Choroid plexus epithelial cell (primary cell): ENCODE measurements at regions not wholly inside any gene's neighbourhood (a gene's known extent, or its start where the extent isn't known, plus 50 kb on each side); places are given as distances from the start of the nearest gene placed in this dataset.

ENCODE experiments used
- DNase-seq: peaks from one replicate; pipeline ENCODE4 v3.0.0-alpha.2; 2010; ENCODE audit warnings: low read depth
- H3K4me3 ChIP-seq: 2 replicates; pipeline ENCODE4 v1.5.1; 2011; ENCODE audit warnings: low read depth, mild to moderate bottlenecking, control low read depth, low read length, moderate library complexity
- TF ChIP-seq, protein P1 (sequence below): conservative IDR thresholded peaks from 2 replicates; pipeline ENCODE4 v1.5.1; 2011; ENCODE audit warnings: low read depth, mild to moderate bottlenecking, control low read depth, inconsistent platforms, low read length, moderate library complexity

DNA sequence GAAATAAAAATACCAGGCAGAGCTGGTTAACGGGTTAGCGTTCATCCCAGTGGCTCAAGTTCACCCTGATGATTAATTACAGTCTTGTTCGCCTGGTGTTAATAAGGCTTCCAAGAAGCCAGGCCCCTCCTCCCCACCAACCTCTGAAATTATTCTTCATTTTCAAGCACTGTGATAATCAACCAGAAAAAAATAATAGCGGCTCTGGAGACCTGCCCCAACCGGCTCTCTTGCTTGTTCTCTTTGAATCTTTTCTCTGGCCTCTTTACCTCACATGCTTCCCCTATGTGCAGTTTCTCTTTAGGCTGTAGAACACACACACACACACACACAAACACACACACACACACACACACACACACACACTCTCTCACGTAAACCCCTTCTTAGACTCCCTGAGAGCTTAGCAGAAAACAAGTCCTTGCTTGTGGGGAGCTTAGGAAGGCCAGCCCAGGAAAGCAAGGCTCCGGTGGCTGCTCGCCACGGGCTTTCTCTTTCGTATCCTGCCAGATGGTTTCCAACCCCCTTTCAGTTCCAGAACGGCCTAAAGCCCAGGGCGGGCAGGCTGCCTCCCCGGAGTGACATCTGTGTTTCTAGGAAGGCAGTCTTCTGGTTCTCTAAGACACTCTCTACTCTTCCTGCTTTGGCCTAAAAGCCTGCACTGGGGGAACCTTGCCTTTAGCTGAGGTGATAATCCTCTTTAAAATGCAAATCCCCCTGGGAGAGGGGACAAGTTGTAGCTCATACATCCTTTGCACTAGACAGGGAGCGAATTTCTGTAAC, 106.4 kb upstream of the SESN3 start:
- peak overlapping the region; percentile 9 for H3K4me3 ChIP-seq
- TF ChIP-seq, protein P1, sequence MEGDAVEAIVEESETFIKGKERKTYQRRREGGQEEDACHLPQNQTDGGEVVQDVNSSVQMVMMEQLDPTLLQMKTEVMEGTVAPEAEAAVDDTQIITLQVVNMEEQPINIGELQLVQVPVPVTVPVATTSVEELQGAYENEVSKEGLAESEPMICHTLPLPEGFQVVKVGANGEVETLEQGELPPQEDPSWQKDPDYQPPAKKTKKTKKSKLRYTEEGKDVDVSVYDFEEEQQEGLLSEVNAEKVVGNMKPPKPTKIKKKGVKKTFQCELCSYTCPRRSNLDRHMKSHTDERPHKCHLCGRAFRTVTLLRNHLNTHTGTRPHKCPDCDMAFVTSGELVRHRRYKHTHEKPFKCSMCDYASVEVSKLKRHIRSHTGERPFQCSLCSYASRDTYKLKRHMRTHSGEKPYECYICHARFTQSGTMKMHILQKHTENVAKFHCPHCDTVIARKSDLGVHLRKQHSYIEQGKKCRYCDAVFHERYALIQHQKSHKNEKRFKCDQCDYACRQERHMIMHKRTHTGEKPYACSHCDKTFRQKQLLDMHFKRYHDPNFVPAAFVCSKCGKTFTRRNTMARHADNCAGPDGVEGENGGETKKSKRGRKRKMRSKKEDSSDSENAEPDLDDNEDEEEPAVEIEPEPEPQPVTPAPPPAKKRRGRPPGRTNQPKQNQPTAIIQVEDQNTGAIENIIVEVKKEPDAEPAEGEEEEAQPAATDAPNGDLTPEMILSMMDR, result no peak
- DNase-seq, result peak; percentile 69

DNA sequence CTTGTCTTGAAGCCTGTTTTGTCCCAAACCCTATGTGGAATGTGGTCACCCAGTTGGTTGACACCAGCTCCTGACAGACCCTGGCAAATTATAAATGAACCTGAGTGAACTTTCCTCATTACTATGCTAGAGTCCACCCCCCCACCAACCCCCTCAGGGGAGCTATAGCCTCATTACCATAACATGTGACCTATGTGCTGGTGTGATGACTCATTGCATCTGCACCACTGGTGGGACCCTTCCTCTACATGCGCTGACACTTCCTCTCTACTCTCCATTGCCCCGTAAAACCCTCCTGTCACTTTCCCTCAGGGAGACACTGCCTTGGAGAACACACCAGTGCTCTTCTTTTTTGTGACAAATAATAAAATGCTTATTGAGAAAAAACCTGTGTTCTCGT, 105.0 kb upstream of the SESN3 start:
- H3K4me3 ChIP-seq, result no peak overlapping the region
- DNase-seq, result no peak
- TF ChIP-seq, protein P1, result no peak

- TF ChIP-seq, protein P1, result no peak
- H3K4me3 ChIP-seq, result no peak overlapping the region
- no peak for DNase-seq
Measured at GRCh38 chr11:95331161-95331560, 100.2 kb upstream of the SESN3 start.

GRCh38 chr11:95330302-95330701, 99.3 kb upstream of the SESN3 start:
- TF ChIP-seq, protein P1, result no peak
- DNase-seq, result no peak
- no peak overlapping the region for H3K4me3 ChIP-seq

GRCh38 chr11:95327273-95327948, 96.4 kb upstream of the SESN3 start:
- TF ChIP-seq, protein P1, result no peak
- no peak overlapping the region for H3K4me3 ChIP-seq
- no peak for DNase-seq

GRCh38 chr11:95325777-95326258, 94.8 kb upstream of the SESN3 start:
- no peak overlapping the region for H3K4me3 ChIP-seq
- TF ChIP-seq, protein P1, result no peak
- DNase-seq, result no peak
